Activated T-cell treated with anti-CD3 and anti-CD28 coated beads, Interleukin-2, amount 50 U/mL, for 24 hours (primary cell): ENCODE measurements at regions not wholly inside any gene's neighbourhood (a gene's known extent, or its start where the extent isn't known, plus 50 kb on each side); places are given as distances from the start of the nearest gene placed in this dataset.
A peak's percentile ranks its signal among the peaks of the same experiment; 100 is the strongest.

Source experiments
- DNase-seq: peaks from one replicate; pipeline ENCODE4 v3.0.0-alpha.2; 2020
- H3K27ac Mint-ChIP-seq: 2 replicates; pipeline ENCODE4 v1.8.0; 2020; ENCODE audit warnings: mild to moderate bottlenecking, mixed read lengths
- H3K27me3 Mint-ChIP-seq: 2 replicates; pipeline ENCODE4 v1.8.0; 2020; ENCODE audit warnings: mixed read lengths
- H3K36me3 Mint-ChIP-seq: 2 replicates; pipeline ENCODE4 v1.8.0; 2020; ENCODE audit warnings: low read depth, mixed read lengths
- H3K4me1 Mint-ChIP-seq: 2 replicates; pipeline ENCODE4 v1.8.0; 2020; ENCODE audit warnings: low read depth, mixed read lengths
- H3K4me3 Mint-ChIP-seq: 2 replicates; pipeline ENCODE4 v1.8.0; 2020; ENCODE audit warnings: mild to moderate bottlenecking, moderate library complexity, mixed read lengths
- H3K9me3 Mint-ChIP-seq: 2 replicates; pipeline ENCODE4 v1.8.0; 2020; ENCODE audit warnings: mixed read lengths

- Mint-ChIP-seq H3K27ac (no peak overlapping the region), H3K9me3 (no peaks in the 10 kb centered on the region), H3K27me3 (peaks cover 5% of the 10 kb centered on the region), H3K36me3 (no peaks in the 10 kb centered on the region), H3K4me1 (no peaks in the 10 kb centered on the region), H3K4me3 (no peak overlapping the region)
- DNase-seq, result no peak
Observed at GRCh38 chr11:122241566-122241965, 125.6 kb upstream of the BLID start.

GRCh38 chr11:122240638-122241037 is 124.6 kb upstream of the BLID start:
- Mint-ChIP-seq H3K36me3 (no peaks in the 10 kb centered on the region), H3K4me3 (no peak overlapping the region), H3K27me3 (peaks cover 3% of the 10 kb centered on the region), H3K9me3 (no peaks in the 10 kb centered on the region), H3K27ac (no peak overlapping the region), H3K4me1 (no peaks in the 10 kb centered on the region)
- no peak for DNase-seq

- H3K27ac Mint-ChIP-seq, result no peak overlapping the region
- H3K27me3 Mint-ChIP-seq, result peaks cover 3% of the 10 kb centered on the region
- no peaks in the 10 kb centered on the region for H3K4me1 Mint-ChIP-seq
- no peaks in the 10 kb centered on the region for H3K9me3 Mint-ChIP-seq
- no peak for DNase-seq
- no peak overlapping the region for H3K4me3 Mint-ChIP-seq
- H3K36me3 Mint-ChIP-seq, result no peaks in the 10 kb centered on the region
Observed at GRCh38 chr11:122235615-122236014, 119.6 kb upstream of the BLID start.

GRCh38 chr11:122234780-122235179 is 118.8 kb upstream of the BLID start:
- Mint-ChIP-seq H3K4me1 (no peaks in the 10 kb centered on the region), H3K27ac (no peak overlapping the region), H3K9me3 (no peaks in the 10 kb centered on the region), H3K36me3 (no peaks in the 10 kb centered on the region), H3K4me3 (no peak overlapping the region), H3K27me3 (no peaks in the 10 kb centered on the region)
- no peak for DNase-seq

GRCh38 chr11:122234257-122234656 is 118.2 kb upstream of the BLID start:
- Mint-ChIP-seq H3K36me3 (no peaks in the 10 kb centered on the region), H3K27ac (no peak overlapping the region), H3K9me3 (no peaks in the 10 kb centered on the region), H3K27me3 (no peaks in the 10 kb centered on the region), H3K4me3 (no peak overlapping the region), H3K4me1 (no peaks in the 10 kb centered on the region)
- DNase-seq, result no peak

GRCh38 chr11:122232985-122233384 is 117.0 kb upstream of the BLID start:
- no peaks in the 10 kb centered on the region for H3K27me3 Mint-ChIP-seq
- H3K27ac Mint-ChIP-seq, result no peak overlapping the region
- no peak overlapping the region for H3K4me3 Mint-ChIP-seq
- H3K36me3 Mint-ChIP-seq, result no peaks in the 10 kb centered on the region
- H3K4me1 Mint-ChIP-seq, result no peaks in the 10 kb centered on the region
- H3K9me3 Mint-ChIP-seq, result no peaks in the 10 kb centered on the region
- no peak for DNase-seq

GRCh38 chr11:122230385-122230755 is 114.4 kb upstream of the BLID start:
- Mint-ChIP-seq H3K36me3 (no peaks in the 10 kb centered on the region), H3K27me3 (peaks cover 9% of the 10 kb centered on the region), H3K9me3 (no peaks in the 10 kb centered on the region), H3K4me3 (no peak overlapping the region), H3K4me1 (no peaks in the 10 kb centered on the region), H3K27ac (no peak overlapping the region)
- DNase-seq, result no peak

- H3K9me3 Mint-ChIP-seq, result no peaks in the 10 kb centered on the region
- H3K36me3 Mint-ChIP-seq, result no peaks in the 10 kb centered on the region
- H3K27ac Mint-ChIP-seq, result no peak overlapping the region
- H3K27me3 Mint-ChIP-seq, result peaks cover 9% of the 10 kb centered on the region
- H3K4me1 Mint-ChIP-seq, result no peaks in the 10 kb centered on the region
- H3K4me3 Mint-ChIP-seq, result no peak overlapping the region
- DNase-seq, result no peak
Observed at GRCh38 chr11:122229481-122230384, 113.7 kb upstream of the BLID start.

- Mint-ChIP-seq H3K36me3 (no peaks in the 10 kb centered on the region), H3K9me3 (no peaks in the 10 kb centered on the region), H3K4me1 (no peaks in the 10 kb centered on the region)
Observed at GRCh38 chr11:122229078-122229477, 113.1 kb upstream of the BLID start.

GRCh38 chr11:122226810-122227379 is 110.9 kb upstream of the BLID start:
- H3K9me3 Mint-ChIP-seq, result no peaks in the 10 kb centered on the region
- no peak overlapping the region for H3K4me3 Mint-ChIP-seq
- H3K36me3 Mint-ChIP-seq, result no peaks in the 10 kb centered on the region
- no peak overlapping the region for H3K27ac Mint-ChIP-seq
- peaks cover 9% of the 10 kb centered on the region for H3K27me3 Mint-ChIP-seq
- no peaks in the 10 kb centered on the region for H3K4me1 Mint-ChIP-seq
- no peak for DNase-seq

More at GRCh38 chr11:122229078-122229477, 113.1 kb upstream of the BLID start:
- Mint-ChIP-seq H3K27me3 (peaks cover 9% of the 10 kb centered on the region), H3K27ac (no peak overlapping the region), H3K4me3 (no peak overlapping the region)
- no peak for DNase-seq

- H3K4me3 Mint-ChIP-seq, result no peak overlapping the region
- H3K4me1 Mint-ChIP-seq, result no peaks in the 10 kb centered on the region
- peaks cover 9% of the 10 kb centered on the region for H3K27me3 Mint-ChIP-seq
- no peaks in the 10 kb centered on the region for H3K9me3 Mint-ChIP-seq
- no peak for DNase-seq
- no peaks in the 10 kb centered on the region for H3K36me3 Mint-ChIP-seq
- no peak overlapping the region for H3K27ac Mint-ChIP-seq
Observed at GRCh38 chr11:122224867-122225266, 108.9 kb upstream of the BLID start.

- no peaks in the 10 kb centered on the region for H3K4me1 Mint-ChIP-seq
- H3K27me3 Mint-ChIP-seq, result peaks cover 17% of the 10 kb centered on the region
- no peaks in the 10 kb centered on the region for H3K36me3 Mint-ChIP-seq
- no peaks in the 10 kb centered on the region for H3K9me3 Mint-ChIP-seq
- DNase-seq, result no peak
- no peak overlapping the region for H3K27ac Mint-ChIP-seq
- H3K4me3 Mint-ChIP-seq, result no peak overlapping the region
Observed at GRCh38 chr11:122220321-122220720, 104.3 kb upstream of the BLID start.

- no peak for DNase-seq
- H3K27me3 Mint-ChIP-seq, result peaks cover 17% of the 10 kb centered on the region
- H3K27ac Mint-ChIP-seq, result no peak overlapping the region
- H3K36me3 Mint-ChIP-seq, result no peaks in the 10 kb centered on the region
- H3K9me3 Mint-ChIP-seq, result no peaks in the 10 kb centered on the region
- H3K4me3 Mint-ChIP-seq, result no peak overlapping the region
- H3K4me1 Mint-ChIP-seq, result no peaks in the 10 kb centered on the region
Observed at GRCh38 chr11:122219791-122220190, 103.8 kb upstream of the BLID start.

GRCh38 chr11:122215244-122215992 is 99.4 kb upstream of the BLID start:
- Mint-ChIP-seq H3K9me3 (no peaks in the 10 kb centered on the region), H3K36me3 (no peaks in the 10 kb centered on the region), H3K27me3 (peaks cover 19% of the 10 kb centered on the region), H3K4me1 (no peaks in the 10 kb centered on the region), H3K4me3 (no peak overlapping the region), H3K27ac (no peak overlapping the region)
- peak; percentile 42 for DNase-seq

- H3K27me3 Mint-ChIP-seq, result peaks cover 19% of the 10 kb centered on the region
- no peaks in the 10 kb centered on the region for H3K4me1 Mint-ChIP-seq
- no peak overlapping the region for H3K4me3 Mint-ChIP-seq
- no peaks in the 10 kb centered on the region for H3K9me3 Mint-ChIP-seq
- DNase-seq, result no peak
- no peak overlapping the region for H3K27ac Mint-ChIP-seq
- no peaks in the 10 kb centered on the region for H3K36me3 Mint-ChIP-seq
Observed at GRCh38 chr11:122214567-122214966, 98.6 kb upstream of the BLID start.
